Nephron progenitor cell (in vitro differentiated cells): ENCODE measurements at regions not wholly inside any gene's neighbourhood (a gene's known extent, or its start where the extent isn't known, plus 50 kb on each side); places are given as distances from the start of the nearest gene placed in this dataset.

Experiments
- DNase-seq: peaks from one replicate; pipeline ENCODE4 v3.0.0; 2021
- H3K27ac Mint-ChIP-seq: 2 replicates; pipeline ENCODE4 v1.8.0; 2021; ENCODE audit warnings: mild to moderate bottlenecking, moderate library complexity, mixed read lengths
- H3K27me3 Mint-ChIP-seq: 2 replicates; pipeline ENCODE4 v1.8.0; 2021; ENCODE audit warnings: mild to moderate bottlenecking, low read depth, mixed read lengths; ENCODE audit not compliant: poor library complexity
- H3K36me3 Mint-ChIP-seq: 2 replicates; pipeline ENCODE4 v1.8.0; 2021; ENCODE audit warnings: low read depth, mixed read lengths
- H3K4me1 Mint-ChIP-seq: 2 replicates; pipeline ENCODE4 v1.8.0; 2021; ENCODE audit warnings: mixed read lengths
- H3K4me3 Mint-ChIP-seq: 2 replicates; pipeline ENCODE4 v1.8.0; 2021; ENCODE audit warnings: mild to moderate bottlenecking, moderate library complexity, mixed read lengths
- H3K9me3 Mint-ChIP-seq: 2 replicates; pipeline ENCODE4 v1.8.0; 2021; ENCODE audit warnings: mild to moderate bottlenecking, moderate library complexity, mixed read lengths
- TF ChIP-seq, protein P1 (sequence below): fragments of 200-600 bp; sonication (generic); IDR thresholded peaks from 2 replicates; pipeline ENCODE4 v1.5.0; 2021; ENCODE audit warnings: antibody characterized with exemption

DNA sequence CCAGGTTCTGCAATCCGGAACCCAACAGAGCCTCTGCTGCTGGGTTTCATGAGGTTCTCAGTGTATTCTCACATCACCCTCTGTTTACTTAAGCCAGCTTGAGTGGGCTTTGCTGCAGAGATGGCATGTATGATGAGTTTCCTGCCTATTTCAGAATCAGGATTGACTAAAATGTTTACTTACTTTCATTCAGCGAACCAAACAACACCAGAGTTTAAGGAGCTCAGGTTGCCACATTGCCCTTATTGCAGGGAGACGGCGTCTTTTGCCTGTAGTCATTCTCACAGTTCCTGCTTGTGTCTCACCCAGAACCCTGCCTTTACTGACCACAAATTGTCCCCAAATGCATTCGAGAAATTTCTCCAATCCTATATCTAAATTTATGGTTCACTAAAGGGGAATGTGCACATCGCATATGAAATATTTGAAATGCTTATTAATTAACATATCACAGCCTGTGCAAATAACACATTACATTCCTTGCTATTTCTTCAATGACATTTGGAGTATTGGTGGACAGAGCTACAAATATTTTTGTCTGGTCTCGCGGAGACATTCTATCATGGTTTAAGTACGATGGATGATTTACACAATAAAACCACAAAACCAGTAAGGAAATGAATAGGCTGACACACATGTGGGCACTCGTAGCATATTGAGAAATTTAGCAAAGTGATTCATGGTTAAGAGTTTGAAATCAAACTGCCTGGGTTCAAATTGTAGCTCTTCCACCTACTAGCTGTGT is 377.2 kb upstream of the CFAP20DC start:
- Mint-ChIP-seq H3K27me3 (peaks cover 15% of the 10 kb centered on the region), H3K4me1 (peaks cover 24% of the 10 kb centered on the region), H3K36me3 (no peaks in the 10 kb centered on the region), H3K9me3 (no peaks in the 10 kb centered on the region), H3K27ac (no peak overlapping the region), H3K4me3 (no peak overlapping the region)
- TF ChIP-seq, protein P1, sequence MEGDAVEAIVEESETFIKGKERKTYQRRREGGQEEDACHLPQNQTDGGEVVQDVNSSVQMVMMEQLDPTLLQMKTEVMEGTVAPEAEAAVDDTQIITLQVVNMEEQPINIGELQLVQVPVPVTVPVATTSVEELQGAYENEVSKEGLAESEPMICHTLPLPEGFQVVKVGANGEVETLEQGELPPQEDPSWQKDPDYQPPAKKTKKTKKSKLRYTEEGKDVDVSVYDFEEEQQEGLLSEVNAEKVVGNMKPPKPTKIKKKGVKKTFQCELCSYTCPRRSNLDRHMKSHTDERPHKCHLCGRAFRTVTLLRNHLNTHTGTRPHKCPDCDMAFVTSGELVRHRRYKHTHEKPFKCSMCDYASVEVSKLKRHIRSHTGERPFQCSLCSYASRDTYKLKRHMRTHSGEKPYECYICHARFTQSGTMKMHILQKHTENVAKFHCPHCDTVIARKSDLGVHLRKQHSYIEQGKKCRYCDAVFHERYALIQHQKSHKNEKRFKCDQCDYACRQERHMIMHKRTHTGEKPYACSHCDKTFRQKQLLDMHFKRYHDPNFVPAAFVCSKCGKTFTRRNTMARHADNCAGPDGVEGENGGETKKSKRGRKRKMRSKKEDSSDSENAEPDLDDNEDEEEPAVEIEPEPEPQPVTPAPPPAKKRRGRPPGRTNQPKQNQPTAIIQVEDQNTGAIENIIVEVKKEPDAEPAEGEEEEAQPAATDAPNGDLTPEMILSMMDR: no peak
- DNase-seq: no peak

DNA sequence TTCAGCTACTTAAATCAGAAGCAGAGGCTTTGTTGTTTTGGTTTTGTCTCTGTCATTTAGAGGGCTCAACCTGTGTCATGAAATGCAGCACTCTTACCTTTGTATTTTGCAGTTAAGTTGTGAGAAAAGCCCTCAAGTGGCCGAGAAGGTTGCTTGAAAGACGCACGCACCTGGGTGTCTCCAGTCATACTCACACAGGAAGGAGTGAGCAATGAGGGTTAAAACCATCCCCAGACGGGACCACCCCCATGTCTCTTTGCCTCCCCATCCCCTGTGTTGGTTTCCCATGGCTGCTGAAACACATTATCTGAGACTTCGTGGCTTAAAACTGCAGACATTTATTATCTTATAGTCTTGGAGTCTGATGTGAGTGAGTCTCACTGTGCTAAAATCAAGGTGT is 376.1 kb upstream of the CFAP20DC start:
- Mint-ChIP-seq H3K4me1 (peaks cover 24% of the 10 kb centered on the region), H3K27me3 (peaks cover 15% of the 10 kb centered on the region), H3K27ac (no peak overlapping the region), H3K4me3 (no peak overlapping the region), H3K9me3 (no peaks in the 10 kb centered on the region), H3K36me3 (no peaks in the 10 kb centered on the region)
- TF ChIP-seq, protein P1: no peak
- no peak for DNase-seq

DNA sequence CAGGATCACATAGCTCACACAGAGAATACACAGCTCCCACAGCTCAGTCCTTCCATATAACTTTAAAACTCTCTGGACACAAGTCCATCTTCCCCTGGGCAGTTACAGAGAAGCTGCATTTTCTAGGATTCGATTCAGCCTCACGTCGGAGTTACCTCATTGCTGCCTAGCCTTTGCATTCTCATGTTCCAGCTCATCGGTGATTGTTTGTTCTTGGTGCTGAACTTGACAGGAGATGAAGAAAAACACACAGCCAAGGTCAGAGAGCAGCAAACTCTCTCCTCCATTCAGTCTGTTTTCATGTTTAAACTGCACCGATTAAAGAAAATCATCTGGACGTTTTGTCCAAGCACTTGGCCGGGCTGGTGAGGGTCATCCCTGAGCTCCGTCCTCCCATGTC is 375.5 kb upstream of the CFAP20DC start:
- peaks cover 24% of the 10 kb centered on the region for H3K4me1 Mint-ChIP-seq
- DNase-seq: no peak
- no peak overlapping the region for H3K4me3 Mint-ChIP-seq
- no peaks in the 10 kb centered on the region for H3K36me3 Mint-ChIP-seq
- H3K27ac Mint-ChIP-seq: no peak overlapping the region
- no peaks in the 10 kb centered on the region for H3K9me3 Mint-ChIP-seq
- peaks cover 15% of the 10 kb centered on the region for H3K27me3 Mint-ChIP-seq
- TF ChIP-seq, protein P1: no peak

DNA sequence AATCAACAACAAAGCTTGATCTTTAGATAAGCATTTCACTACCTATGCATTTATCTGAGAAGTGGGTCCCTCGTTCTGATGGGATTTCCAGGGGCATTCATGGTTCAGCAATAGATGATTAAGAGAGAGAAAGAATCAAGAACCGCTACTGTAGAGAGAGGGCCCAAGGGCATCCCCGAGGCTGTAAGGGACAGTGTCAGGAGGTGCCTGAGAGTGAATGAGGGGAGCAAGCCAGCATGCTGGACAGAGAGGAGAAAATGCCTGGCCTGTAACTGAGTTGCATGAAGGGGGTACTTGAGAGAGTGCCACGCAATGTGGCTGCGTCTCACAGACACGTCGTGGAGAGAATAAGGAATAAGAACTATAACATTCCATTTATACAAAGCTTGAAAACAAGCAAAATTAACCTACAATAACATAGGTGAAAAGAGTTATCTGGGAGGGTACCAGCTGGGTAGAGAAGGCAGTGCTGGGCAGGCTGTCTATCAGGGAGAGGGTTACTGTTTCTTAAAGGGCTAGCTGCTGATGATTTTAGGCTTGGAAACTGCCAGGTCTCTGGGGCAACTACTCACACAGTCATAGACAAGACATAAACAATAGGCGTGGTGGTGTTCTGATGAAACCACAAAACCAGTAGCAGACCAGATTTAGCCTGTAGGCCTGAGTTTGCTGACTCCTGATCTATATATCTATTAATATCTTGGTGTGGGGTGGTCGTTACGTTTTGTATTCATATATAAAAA is 374.6 kb upstream of the CFAP20DC start:
- no peak overlapping the region for H3K27ac Mint-ChIP-seq
- TF ChIP-seq, protein P1: no peak
- peaks cover 24% of the 10 kb centered on the region for H3K4me1 Mint-ChIP-seq
- no peaks in the 10 kb centered on the region for H3K36me3 Mint-ChIP-seq
- no peak for DNase-seq
- no peaks in the 10 kb centered on the region for H3K9me3 Mint-ChIP-seq
- H3K4me3 Mint-ChIP-seq: no peak overlapping the region
- H3K27me3 Mint-ChIP-seq: peaks cover 15% of the 10 kb centered on the region

DNA sequence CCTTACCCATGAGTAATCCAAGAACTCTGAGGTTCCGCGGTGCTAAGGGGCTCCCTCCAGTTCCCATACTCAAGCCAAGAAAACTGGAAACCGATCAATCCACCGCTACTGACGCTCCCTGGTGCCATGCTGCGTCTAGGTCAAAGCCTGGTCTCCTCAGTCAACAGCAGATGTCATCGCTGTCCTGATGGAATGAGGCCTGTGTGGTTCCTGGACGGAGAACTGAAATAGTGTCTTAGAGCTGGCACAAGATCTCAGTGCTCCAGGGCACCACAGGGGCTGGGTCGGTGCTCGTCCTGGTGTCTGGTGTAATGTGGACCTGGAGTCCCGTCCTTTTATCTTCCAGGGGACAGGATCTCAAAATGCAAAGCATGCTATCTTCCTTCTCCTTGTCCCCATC is 373.9 kb upstream of the CFAP20DC start:
- DNase-seq: no peak
- TF ChIP-seq, protein P1: no peak
- H3K4me3 Mint-ChIP-seq: no peak overlapping the region
- H3K36me3 Mint-ChIP-seq: no peaks in the 10 kb centered on the region
- H3K27ac Mint-ChIP-seq: no peak overlapping the region
- peaks cover 24% of the 10 kb centered on the region for H3K4me1 Mint-ChIP-seq
- no peaks in the 10 kb centered on the region for H3K9me3 Mint-ChIP-seq
- H3K27me3 Mint-ChIP-seq: peaks cover 17% of the 10 kb centered on the region
